HCT116 (cell line): ENCODE measurements at regions not wholly inside any gene's neighbourhood (a gene's known extent, or its start where the extent isn't known, plus 50 kb on each side); places are given as distances from the start of the nearest gene placed in this dataset.

Source experiments
- ATAC-seq: fragments of 200-7000 bp; cut with Tn5 transposase; 2 replicates; pipeline ENCODE4 v1.9.1; 2020; ENCODE audit warnings: mild to moderate bottlenecking, moderate library complexity
- BruUV-seq: library from RNA; stranded (reverse); fragments of 400-500 nt; replicated peaks from 2 replicates; lab custom pipeline; 2021; lab: Mats Ljungman, UMichigan
- CTCF ChIA-PET: fragments of 300-600 bp; sonication (Branson Sonifier 250); formaldehyde crosslinking; loops from one replicate; lab custom pipeline; 2021; ENCODE audit warnings: antibody characterized with exemption; lab: Charles Lee
- POLR2A ChIA-PET: fragments of 300-600, 350-600 bp; sonication (Branson Sonifier 250); formaldehyde crosslinking; loops from one replicate; lab custom pipeline; 2021; ENCODE audit warnings: antibody characterized with exemption; lab: Charles Lee
- RAD21 ChIA-PET, 2 experiments: fragments of 300-600 bp; sonication (Branson Sonifier 250); formaldehyde crosslinking; loops; one replicate each; lab custom pipeline; 2023; ENCODE audit warnings: low total read pairs in 2 of 2; ENCODE audit not compliant: uncharacterized antibody in 2 of 2, unreplicated experiment in 2 of 2, low non-redundant PET in 1 of 2; lab: Charles Lee
- DNase-seq: peaks from one replicate; pipeline ENCODE4 v3.0.0-alpha.2; 2010; ENCODE audit warnings: low read depth, low spot score
- H2AFZ ChIP-seq: fragments of 200-600 bp; shearing (Covaris generic), sonication (generic); 2 replicates; pipeline ENCODE4 v1.6.1; 2017; ENCODE audit warnings: low read depth, mixed run types, mixed read lengths, antibody characterized with exemption, low read length; ENCODE audit not compliant: poor library complexity, severe bottlenecking
- H3K27ac ChIP-seq: 2 replicates; pipeline ENCODE4 v1.5.1; 2012; ENCODE audit warnings: low read depth, low read length
- H3K27me3 ChIP-seq: fragments of 200-600 bp; sonication (generic); 2 replicates; pipeline ENCODE4 v1.6.1; 2016; ENCODE audit warnings: mixed run types, low read length, mixed read lengths; ENCODE audit not compliant: insufficient read depth
- H3K36me3 ChIP-seq, 2 experiments: fragments of 200-500 bp in 1 of 2; fragments of 200-600 bp in 1 of 2; sonication (Bioruptor generic) in 1 of 2; sonication (generic) in 1 of 2; 2 replicates each; pipeline versions ENCODE4 v1.5.1 to v1.6.1; 2014 to 2016; ENCODE audit warnings: low read length in 2 of 2, inconsistent platforms in 1 of 2, mixed read lengths in 1 of 2, mixed run types in 1 of 2; ENCODE audit not compliant: insufficient read depth in 2 of 2, control insufficient read depth in 1 of 2
- H3K4me1 ChIP-seq, 2 experiments: fragments of 200-600 bp in 1 of 2; sonication (generic) in 1 of 2; 2 replicates each; pipeline versions ENCODE4 v1.5.1 to v1.6.1; 2012 to 2017; ENCODE audit warnings: low read length in 2 of 2, inconsistent platforms in 1 of 2, mild to moderate bottlenecking in 1 of 2, mixed read lengths in 1 of 2, mixed run types in 1 of 2, moderate library complexity in 1 of 2; ENCODE audit not compliant: insufficient read depth in 2 of 2, control insufficient read depth in 1 of 2
- H3K4me2 ChIP-seq: fragments of 200-600 bp; sonication (generic); 2 replicates; pipeline ENCODE4 v1.6.1; 2017; ENCODE audit warnings: mixed run types, low read length, mixed read lengths
- H3K4me3 ChIP-seq, 2 experiments: fragments of 200-600 bp in 1 of 2; sonication (generic) in 1 of 2; replicated peaks in 1 of 2; 2 replicates each; pipeline ENCODE4 v1.5.1; 2011 to 2016; ENCODE audit warnings: low read length in 2 of 2, control low read depth in 1 of 2, low read depth in 1 of 2, mild to moderate bottlenecking in 1 of 2, mixed read lengths in 1 of 2, mixed run types in 1 of 2
- H3K79me2 ChIP-seq: fragments of 200-600 bp; sonication (generic); 2 replicates; pipeline ENCODE4 v1.6.1; 2017; ENCODE audit warnings: mild to moderate bottlenecking, mixed run types, low read length, moderate library complexity, mixed read lengths; ENCODE audit not compliant: insufficient read depth
- H3K9ac ChIP-seq: fragments of 200-600 bp; sonication (generic); 2 replicates; pipeline ENCODE4 v1.6.1; 2016; ENCODE audit warnings: low read length, mixed read lengths
- H3K9me2 ChIP-seq: fragments of 200-600 bp; sonication (generic), shearing (Covaris generic); 2 replicates; pipeline ENCODE4 v1.6.1; 2017; ENCODE audit warnings: mixed run types, mild to moderate bottlenecking, moderate library complexity; ENCODE audit not compliant: insufficient read depth
- H3K9me3 ChIP-seq, 2 experiments: fragments of 200-500 bp in 1 of 2; fragments of 200-600 bp in 1 of 2; sonication (Bioruptor generic) in 1 of 2; sonication (generic) in 1 of 2; 2 replicates each; pipeline ENCODE4 v1.6.1; 2014 to 2017; ENCODE audit warnings: low read length in 2 of 2, mixed read lengths in 2 of 2, inconsistent platforms in 1 of 2, low read depth in 1 of 2, mild to moderate bottlenecking in 1 of 2, mixed run types in 1 of 2, moderate library complexity in 1 of 2; ENCODE audit not compliant: control insufficient read depth in 1 of 2, insufficient read depth in 1 of 2
- H4K20me1 ChIP-seq: fragments of 200-600 bp; sonication (generic), shearing (Covaris generic); 2 replicates; pipeline ENCODE4 v1.6.1; 2017; ENCODE audit warnings: mixed run types, mild to moderate bottlenecking, moderate library complexity; ENCODE audit not compliant: insufficient read depth
- ATF3 ChIP-seq: IDR thresholded peaks from 2 replicates; pipeline ENCODE4 v1.6.1; 2012
- CBX3 ChIP-seq: IDR thresholded peaks from 2 replicates; pipeline ENCODE4 v1.6.1; 2012; ENCODE audit warnings: low read depth
- CEBPB ChIP-seq: IDR thresholded peaks from 2 replicates; pipeline ENCODE4 v1.6.1; 2012; ENCODE audit warnings: low read depth
- EGR1 ChIP-seq: IDR thresholded peaks from 2 replicates; pipeline ENCODE4 v1.6.1; 2012; ENCODE audit warnings: low read depth
- EZH2 ChIP-seq: fragments of 200-600 bp; sonication (generic); IDR thresholded peaks from 2 replicates; pipeline ENCODE4 v1.6.1; 2017; ENCODE audit warnings: antibody characterized with exemption, mixed run types
- EZH2phosphoT487 ChIP-seq: fragments of 200-600 bp; IDR thresholded peaks from 2 replicates; pipeline ENCODE4 v1.6.1; 2018; ENCODE audit warnings: antibody characterized with exemption, borderline replicate concordance
- FOSL1 ChIP-seq: IDR thresholded peaks from 2 replicates; pipeline ENCODE4 v1.6.1; 2012; ENCODE audit warnings: low read depth
- JUND ChIP-seq: IDR thresholded peaks from 2 replicates; pipeline ENCODE4 v1.6.1; 2012
- MAX ChIP-seq: IDR thresholded peaks from 2 replicates; pipeline ENCODE4 v1.6.1; 2012
- POLR2A ChIP-seq: IDR thresholded peaks from 2 replicates; pipeline ENCODE4 v1.7.0; 2011; ENCODE audit warnings: borderline replicate concordance; ENCODE audit not compliant: insufficient read depth, insufficient read length; ENCODE audit errors: extremely low read depth
- RAD21 ChIP-seq: IDR thresholded peaks from 2 replicates; pipeline ENCODE4 v1.6.1; 2012; ENCODE audit warnings: low read depth, mild to moderate bottlenecking
- SP1 ChIP-seq: IDR thresholded peaks from 2 replicates; pipeline ENCODE4 v1.6.1; 2012; ENCODE audit warnings: low read depth
- SRF ChIP-seq: IDR thresholded peaks from 2 replicates; pipeline ENCODE4 v1.6.1; 2012; ENCODE audit warnings: low read depth
- YY1 ChIP-seq: IDR thresholded peaks from 2 replicates; pipeline ENCODE4 v1.6.1; 2011; ENCODE audit warnings: low read length, low read depth, moderate library complexity, mild to moderate bottlenecking; ENCODE audit not compliant: insufficient replicate concordance; ENCODE audit errors: extremely low read depth
- ZFX ChIP-seq: fragments of 450-650 bp; IDR thresholded peaks from 2 replicates; pipeline ENCODE4 v1.6.1; 2017
- ZNF274 ChIP-seq: fragments of 200-500 bp; sonication (Bioruptor generic); IDR thresholded peaks from 2 replicates; pipeline ENCODE4 v1.6.1; 2014; ENCODE audit warnings: mild to moderate bottlenecking, low read depth, low read length, inconsistent platforms
- intact Hi-C: fragments of 100-400 bp; cut with micrococcal nuclease; formaldehyde crosslinking; loops from 2 replicates; pipeline ENCODE4 v1.10.0; 2022
- TF ChIP-seq, protein P1 (sequence below): IDR thresholded peaks from 2 replicates; pipeline ENCODE4 v1.6.1; 2011; ENCODE audit warnings: mild to moderate bottlenecking, low read length, moderate library complexity; ENCODE audit not compliant: insufficient replicate concordance; ENCODE audit errors: extremely low read depth
- TF ChIP-seq, protein P2 (sequence below): IDR thresholded peaks from 2 replicates; pipeline ENCODE4 v1.6.1; 2012; ENCODE audit warnings: low read depth

DNA sequence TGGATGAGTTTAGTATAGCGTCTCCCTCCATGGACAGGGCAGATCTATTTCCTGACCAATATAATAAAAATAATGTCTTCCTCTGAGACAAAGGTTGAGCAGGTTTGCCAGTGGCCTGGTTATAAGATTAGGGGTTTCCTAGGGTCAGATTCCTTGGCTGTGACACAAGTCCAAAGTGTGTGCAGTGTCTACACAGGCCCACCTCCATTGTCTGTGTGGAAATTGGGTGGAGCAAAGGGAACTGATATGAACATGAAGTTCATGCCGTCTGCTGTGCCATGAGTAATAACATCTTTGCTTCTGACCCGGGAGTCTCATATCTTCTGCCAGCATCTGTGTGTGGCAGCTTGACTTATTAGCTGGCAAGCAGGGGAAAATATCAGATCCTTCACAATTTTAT, 187.7 kb upstream of the BOD1L1 start:
- Histone ChIP-seq H3K9ac (no peak overlapping the region), H3K36me3 (no peaks in the 10 kb centered on the region), H3K4me2 (no peak overlapping the region), H4K20me1 (no peaks in the 10 kb centered on the region), H3K27ac (no peak overlapping the region)
- POLR2A ChIA-PET, result no interaction called here
- TF ChIP-seq CBX3 (no peak), EZH2 (no peak)
- TF ChIP-seq, all 23 proteins: peak for 0
- H3K27me3 ChIP-seq, result no peaks in the 10 kb centered on the region
- no peak overlapping the region for H2AFZ ChIP-seq
- ATAC-seq (no peak), DNase-seq (no peak)
- intact Hi-C loops, result no loop called here
- BruUV-seq, result no TSS peak
- no peaks in the 10 kb centered on the region for H3K9me3 ChIP-seq
- H3K4me3 ChIP-seq, result no peak overlapping the region
- no peaks in the 10 kb centered on the region for H3K79me2 ChIP-seq
- no peaks in the 10 kb centered on the region for H3K4me1 ChIP-seq
- ChIA-PET CTCF (no interaction called here), RAD21 (no interaction called here)
- no peaks in the 10 kb centered on the region for H3K9me2 ChIP-seq

DNA sequence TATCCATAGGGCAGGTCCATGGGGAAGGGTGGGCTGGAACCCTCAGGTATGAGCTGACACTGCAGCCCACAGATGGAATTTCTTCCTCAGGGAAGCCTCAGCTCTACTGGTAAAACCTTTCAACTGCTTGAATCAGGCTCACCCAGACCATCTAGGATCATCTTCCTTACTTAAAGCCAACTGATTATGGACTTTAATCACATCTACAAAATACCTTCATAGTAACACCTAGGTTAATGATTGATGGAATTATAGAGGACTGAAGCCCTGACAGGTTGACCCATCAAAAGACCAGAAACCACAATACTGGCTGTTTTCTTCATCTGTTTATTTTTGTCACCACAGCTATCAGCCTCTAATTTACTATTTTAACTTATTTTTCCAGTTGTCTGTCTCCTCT, 188.9 kb upstream of the BOD1L1 start:
- Histone ChIP-seq H3K27me3 (no peaks in the 10 kb centered on the region), H3K4me3 (no peak overlapping the region), H3K4me1 (no peaks in the 10 kb centered on the region), H3K36me3 (no peaks in the 10 kb centered on the region), H4K20me1 (no peaks in the 10 kb centered on the region), H3K9me2 (no peaks in the 10 kb centered on the region), H3K79me2 (no peaks in the 10 kb centered on the region), H3K4me2 (no peak overlapping the region), H3K9me3 (no peaks in the 10 kb centered on the region), H3K27ac (no peak overlapping the region), H3K9ac (no peak overlapping the region), H2AFZ (no peak overlapping the region)
- DNase-seq (no peak), ATAC-seq (no peak)
- RAD21 ChIA-PET, result no interaction called here
- no TSS peak for BruUV-seq
- intact Hi-C loops, result no loop called here
- CTCF ChIA-PET, result no interaction called here
- POLR2A ChIA-PET, result no interaction called here
- TF ChIP-seq EZH2phosphoT487, result no peak
- TF ChIP-seq CBX3, result no peak
- no peak for TF ChIP-seq ATF3
- TF ChIP-seq EGR1, result no peak
- no peak for TF ChIP-seq SRF
- no peak for TF ChIP-seq JUND
- TF ChIP-seq POLR2A, result no peak
- TF ChIP-seq, protein P1, sequence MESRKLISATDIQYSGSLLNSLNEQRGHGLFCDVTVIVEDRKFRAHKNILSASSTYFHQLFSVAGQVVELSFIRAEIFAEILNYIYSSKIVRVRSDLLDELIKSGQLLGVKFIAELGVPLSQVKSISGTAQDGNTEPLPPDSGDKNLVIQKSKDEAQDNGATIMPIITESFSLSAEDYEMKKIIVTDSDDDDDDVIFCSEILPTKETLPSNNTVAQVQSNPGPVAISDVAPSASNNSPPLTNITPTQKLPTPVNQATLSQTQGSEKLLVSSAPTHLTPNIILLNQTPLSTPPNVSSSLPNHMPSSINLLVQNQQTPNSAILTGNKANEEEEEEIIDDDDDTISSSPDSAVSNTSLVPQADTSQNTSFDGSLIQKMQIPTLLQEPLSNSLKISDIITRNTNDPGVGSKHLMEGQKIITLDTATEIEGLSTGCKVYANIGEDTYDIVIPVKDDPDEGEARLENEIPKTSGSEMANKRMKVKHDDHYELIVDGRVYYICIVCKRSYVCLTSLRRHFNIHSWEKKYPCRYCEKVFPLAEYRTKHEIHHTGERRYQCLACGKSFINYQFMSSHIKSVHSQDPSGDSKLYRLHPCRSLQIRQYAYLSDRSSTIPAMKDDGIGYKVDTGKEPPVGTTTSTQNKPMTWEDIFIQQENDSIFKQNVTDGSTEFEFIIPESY, result no peak
- TF ChIP-seq ZNF274, result no peak
- TF ChIP-seq EZH2, result no peak
- no peak for TF ChIP-seq MAX
- TF ChIP-seq YY1, result no peak
- TF ChIP-seq SP1, result no peak
- no peak for TF ChIP-seq ZFX
- TF ChIP-seq FOSL1, result no peak
- no peak for TF ChIP-seq CEBPB
- TF ChIP-seq RAD21, result no peak
- TF ChIP-seq, protein P2, sequence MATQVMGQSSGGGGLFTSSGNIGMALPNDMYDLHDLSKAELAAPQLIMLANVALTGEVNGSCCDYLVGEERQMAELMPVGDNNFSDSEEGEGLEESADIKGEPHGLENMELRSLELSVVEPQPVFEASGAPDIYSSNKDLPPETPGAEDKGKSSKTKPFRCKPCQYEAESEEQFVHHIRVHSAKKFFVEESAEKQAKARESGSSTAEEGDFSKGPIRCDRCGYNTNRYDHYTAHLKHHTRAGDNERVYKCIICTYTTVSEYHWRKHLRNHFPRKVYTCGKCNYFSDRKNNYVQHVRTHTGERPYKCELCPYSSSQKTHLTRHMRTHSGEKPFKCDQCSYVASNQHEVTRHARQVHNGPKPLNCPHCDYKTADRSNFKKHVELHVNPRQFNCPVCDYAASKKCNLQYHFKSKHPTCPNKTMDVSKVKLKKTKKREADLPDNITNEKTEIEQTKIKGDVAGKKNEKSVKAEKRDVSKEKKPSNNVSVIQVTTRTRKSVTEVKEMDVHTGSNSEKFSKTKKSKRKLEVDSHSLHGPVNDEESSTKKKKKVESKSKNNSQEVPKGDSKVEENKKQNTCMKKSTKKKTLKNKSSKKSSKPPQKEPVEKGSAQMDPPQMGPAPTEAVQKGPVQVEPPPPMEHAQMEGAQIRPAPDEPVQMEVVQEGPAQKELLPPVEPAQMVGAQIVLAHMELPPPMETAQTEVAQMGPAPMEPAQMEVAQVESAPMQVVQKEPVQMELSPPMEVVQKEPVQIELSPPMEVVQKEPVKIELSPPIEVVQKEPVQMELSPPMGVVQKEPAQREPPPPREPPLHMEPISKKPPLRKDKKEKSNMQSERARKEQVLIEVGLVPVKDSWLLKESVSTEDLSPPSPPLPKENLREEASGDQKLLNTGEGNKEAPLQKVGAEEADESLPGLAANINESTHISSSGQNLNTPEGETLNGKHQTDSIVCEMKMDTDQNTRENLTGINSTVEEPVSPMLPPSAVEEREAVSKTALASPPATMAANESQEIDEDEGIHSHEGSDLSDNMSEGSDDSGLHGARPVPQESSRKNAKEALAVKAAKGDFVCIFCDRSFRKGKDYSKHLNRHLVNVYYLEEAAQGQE, result no peak
